ENCODE measurements at regions not wholly inside any gene's neighbourhood (a gene's known extent, or its start where the extent isn't known, plus 50 kb on each side); places are given as distances from the start of the nearest gene placed in this dataset.

DNA sequence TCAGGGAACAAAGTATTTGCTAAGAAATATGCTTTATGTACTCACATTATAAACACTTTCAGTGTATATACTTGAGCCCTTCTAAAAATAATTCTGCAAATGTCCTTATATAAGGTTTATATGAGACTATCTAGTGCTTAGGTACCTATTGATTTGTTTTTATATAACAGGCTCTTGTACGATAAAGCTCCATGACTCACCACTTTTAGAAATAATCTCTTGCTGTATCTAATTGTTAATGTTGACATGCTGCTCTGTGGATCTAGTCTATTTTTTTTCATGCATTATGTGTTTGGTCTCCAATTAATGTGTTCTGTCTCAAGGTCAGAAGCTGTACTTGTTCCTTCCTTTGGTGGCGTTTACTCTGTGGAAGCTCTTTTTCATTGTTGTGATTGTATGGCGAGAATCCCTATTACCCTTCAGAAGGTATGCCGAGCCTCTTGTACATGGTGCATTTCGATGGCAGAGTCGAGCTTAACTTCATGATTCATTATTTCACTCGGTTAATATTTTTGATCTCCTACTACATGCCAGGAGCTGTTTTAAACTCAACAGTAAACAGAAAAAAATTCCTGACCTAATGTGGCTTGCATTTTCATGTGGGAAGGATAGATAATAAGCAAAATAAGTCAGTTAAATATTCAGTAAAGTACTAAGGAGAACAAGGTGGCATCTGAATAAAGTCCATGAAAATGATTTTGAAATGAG is 361.6 kb downstream of the COG6 start:
- H3K9me3 Mint-ChIP-seq (ENCODE audit: low read depth, unreplicated experiment), result no peaks in the 10 kb centered on the region
- H3K4me1 Mint-ChIP-seq (ENCODE audit: low read depth, unreplicated experiment), result no peaks in the 10 kb centered on the region
- H3K4me3 Mint-ChIP-seq (ENCODE audit: low read depth, unreplicated experiment), result no peak overlapping the region
- no TSS peak for BruUV-seq (replicated peaks)
- TF ChIP-seq, protein P1, sequence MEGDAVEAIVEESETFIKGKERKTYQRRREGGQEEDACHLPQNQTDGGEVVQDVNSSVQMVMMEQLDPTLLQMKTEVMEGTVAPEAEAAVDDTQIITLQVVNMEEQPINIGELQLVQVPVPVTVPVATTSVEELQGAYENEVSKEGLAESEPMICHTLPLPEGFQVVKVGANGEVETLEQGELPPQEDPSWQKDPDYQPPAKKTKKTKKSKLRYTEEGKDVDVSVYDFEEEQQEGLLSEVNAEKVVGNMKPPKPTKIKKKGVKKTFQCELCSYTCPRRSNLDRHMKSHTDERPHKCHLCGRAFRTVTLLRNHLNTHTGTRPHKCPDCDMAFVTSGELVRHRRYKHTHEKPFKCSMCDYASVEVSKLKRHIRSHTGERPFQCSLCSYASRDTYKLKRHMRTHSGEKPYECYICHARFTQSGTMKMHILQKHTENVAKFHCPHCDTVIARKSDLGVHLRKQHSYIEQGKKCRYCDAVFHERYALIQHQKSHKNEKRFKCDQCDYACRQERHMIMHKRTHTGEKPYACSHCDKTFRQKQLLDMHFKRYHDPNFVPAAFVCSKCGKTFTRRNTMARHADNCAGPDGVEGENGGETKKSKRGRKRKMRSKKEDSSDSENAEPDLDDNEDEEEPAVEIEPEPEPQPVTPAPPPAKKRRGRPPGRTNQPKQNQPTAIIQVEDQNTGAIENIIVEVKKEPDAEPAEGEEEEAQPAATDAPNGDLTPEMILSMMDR (IDR thresholded peaks at IDR 0.05; ENCODE audit: unreplicated experiment), result no peak
- no peaks in the 10 kb centered on the region for H3K36me3 Mint-ChIP-seq (ENCODE audit: insufficient read depth, unreplicated experiment)
- no peak overlapping the region for H3K27ac Mint-ChIP-seq (ENCODE audit: unreplicated experiment)
- no peak for DNase-seq
- intact Hi-C loops (cut with micrococcal nuclease; ENCODE audit: unreplicated experiment), result no loop called here
- H3K27me3 Mint-ChIP-seq (ENCODE audit: unreplicated experiment), result no peaks in the 10 kb centered on the region
- CTCF ChIA-PET, result no interaction called here

GRCh38 chr13:40017662-40018262 is 362.3 kb downstream of the COG6 start:
- H3K27me3 Mint-ChIP-seq (ENCODE audit: unreplicated experiment), result no peaks in the 10 kb centered on the region
- CTCF ChIA-PET, result no interaction called here
- no peak for DNase-seq
- intact Hi-C loops (cut with micrococcal nuclease; ENCODE audit: unreplicated experiment), result no loop called here
- H3K4me3 Mint-ChIP-seq (ENCODE audit: low read depth, unreplicated experiment), result no peak overlapping the region
- TF ChIP-seq, protein P1 (IDR thresholded peaks at IDR 0.05; ENCODE audit: unreplicated experiment), result no peak
- H3K9me3 Mint-ChIP-seq (ENCODE audit: low read depth, unreplicated experiment), result no peaks in the 10 kb centered on the region
- no peaks in the 10 kb centered on the region for H3K4me1 Mint-ChIP-seq (ENCODE audit: low read depth, unreplicated experiment)
- no peak overlapping the region for H3K27ac Mint-ChIP-seq (ENCODE audit: unreplicated experiment)
- no TSS peak for BruUV-seq (replicated peaks)
- no peaks in the 10 kb centered on the region for H3K36me3 Mint-ChIP-seq (ENCODE audit: insufficient read depth, unreplicated experiment)

DNA sequence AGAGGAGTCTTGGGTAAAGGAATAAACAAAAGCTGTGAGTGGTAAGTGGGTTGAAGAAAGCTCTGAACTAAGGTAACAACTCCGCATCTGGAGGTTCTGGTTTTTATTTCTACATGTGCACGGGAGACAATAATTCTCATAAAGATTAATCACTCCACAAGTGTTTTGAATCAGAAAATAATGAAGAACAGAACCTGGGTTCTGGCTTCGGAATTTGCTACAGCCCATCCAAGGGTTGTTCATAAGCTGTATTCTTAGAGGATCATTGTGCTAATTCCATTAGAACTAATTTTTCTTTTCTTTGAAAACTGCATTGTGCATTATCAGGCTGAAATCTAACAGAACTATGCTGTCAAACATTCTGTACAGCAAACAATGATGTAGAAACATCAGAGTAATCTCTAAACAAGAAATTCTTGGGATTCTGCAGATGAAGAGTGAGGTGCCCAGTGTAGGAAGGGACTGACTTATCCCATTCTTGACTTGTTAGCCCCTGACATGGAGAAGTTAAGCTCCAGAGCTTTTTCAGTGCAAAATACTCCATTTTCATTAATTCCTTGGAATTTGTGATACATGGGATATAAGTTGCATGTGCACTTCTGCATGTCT is 368.2 kb downstream of the COG6 start:
- no peak overlapping the region for H3K4me3 Mint-ChIP-seq (ENCODE audit: low read depth, unreplicated experiment)
- intact Hi-C loops (cut with micrococcal nuclease; ENCODE audit: unreplicated experiment), result no loop called here
- no peaks in the 10 kb centered on the region for H3K36me3 Mint-ChIP-seq (ENCODE audit: insufficient read depth, unreplicated experiment)
- no peaks in the 10 kb centered on the region for H3K9me3 Mint-ChIP-seq (ENCODE audit: low read depth, unreplicated experiment)
- no TSS peak for BruUV-seq (replicated peaks)
- no peak overlapping the region for H3K27ac Mint-ChIP-seq (ENCODE audit: unreplicated experiment)
- no peaks in the 10 kb centered on the region for H3K27me3 Mint-ChIP-seq (ENCODE audit: unreplicated experiment)
- CTCF ChIA-PET, result no interaction called here
- no peaks in the 10 kb centered on the region for H3K4me1 Mint-ChIP-seq (ENCODE audit: low read depth, unreplicated experiment)
- no peak for DNase-seq
- TF ChIP-seq, protein P1 (IDR thresholded peaks at IDR 0.05; ENCODE audit: unreplicated experiment), result no peak

GRCh38 chr13:40024204-40024966 is 368.9 kb downstream of the COG6 start:
- TF ChIP-seq, protein P1 (IDR thresholded peaks at IDR 0.05; ENCODE audit: unreplicated experiment), result no peak
- DNase-seq, result no peak
- BruUV-seq (replicated peaks), result no TSS peak

More at GRCh38 chr13:40024204-40024966, 368.9 kb downstream of the COG6 start:
- Mint-ChIP-seq H3K36me3 (ENCODE audit: insufficient read depth, unreplicated experiment) (no peaks in the 10 kb centered on the region), H3K4me3 (ENCODE audit: low read depth, unreplicated experiment) (no peak overlapping the region), H3K4me1 (ENCODE audit: low read depth, unreplicated experiment) (no peaks in the 10 kb centered on the region), H3K27me3 (ENCODE audit: unreplicated experiment) (no peaks in the 10 kb centered on the region), H3K27ac (ENCODE audit: unreplicated experiment) (no peak overlapping the region), H3K9me3 (ENCODE audit: low read depth, unreplicated experiment) (no peaks in the 10 kb centered on the region)
- CTCF ChIA-PET, result no interaction called here
- intact Hi-C loops (cut with micrococcal nuclease; ENCODE audit: unreplicated experiment), result no loop called here

Measured in Calu3 (cell line).